Stimulated activated CD4-positive, alpha-beta T cell treated with anti-CD3 and anti-CD28 coated beads, Interleukin-1b, Interleukin-23, amount 100 ng/mL, for 4 hours (primary cell): ENCODE measurements at regions not wholly inside any gene's neighbourhood (a gene's known extent, or its start where the extent isn't known, plus 50 kb on each side); places are given as distances from the start of the nearest gene placed in this dataset.
A peak's percentile ranks its signal among the peaks of the same experiment; 100 is the strongest.

Source experiments
- DNase-seq, 2 donors: peaks; one replicate each; pipeline ENCODE4 v3.0.0-alpha.2; 2020; ENCODE audit warnings: low read depth in 2 of 2

GRCh38 chr1:48164571-48164970 is 57.9 kb upstream of the SLC5A9 start:
- DNase-seq: no peak

DNA sequence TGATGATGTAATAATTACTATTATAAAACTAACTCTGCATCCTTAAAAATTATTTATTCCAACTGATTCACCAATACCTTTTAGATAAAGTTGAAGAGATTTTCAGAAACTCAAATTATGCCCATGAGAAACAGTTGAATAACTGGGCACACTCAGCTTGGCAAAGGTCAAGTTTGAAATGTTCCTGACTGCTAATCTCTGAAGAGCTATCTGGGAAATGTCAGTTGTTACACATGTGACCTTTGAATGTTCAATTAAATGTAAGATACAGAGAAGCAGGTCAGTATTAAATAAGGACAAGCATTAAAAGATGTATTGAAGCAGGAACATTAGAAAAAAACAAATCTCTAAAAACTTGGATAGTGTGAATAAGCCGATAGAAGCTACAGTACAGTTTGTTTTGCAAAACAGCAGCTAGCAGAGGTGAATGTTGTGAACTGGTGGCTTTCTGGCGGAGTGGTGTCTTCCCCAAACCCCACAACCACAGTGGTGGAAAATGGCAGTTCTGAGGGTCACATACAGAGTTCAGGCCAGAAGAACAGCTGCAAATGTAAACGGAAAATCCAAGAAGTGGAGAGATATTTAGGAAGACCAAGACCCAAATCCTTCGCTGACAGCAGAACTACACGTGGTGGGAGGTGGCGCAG is 61.9 kb upstream of the SLC5A9 start:
- no peak for DNase-seq

DNA sequence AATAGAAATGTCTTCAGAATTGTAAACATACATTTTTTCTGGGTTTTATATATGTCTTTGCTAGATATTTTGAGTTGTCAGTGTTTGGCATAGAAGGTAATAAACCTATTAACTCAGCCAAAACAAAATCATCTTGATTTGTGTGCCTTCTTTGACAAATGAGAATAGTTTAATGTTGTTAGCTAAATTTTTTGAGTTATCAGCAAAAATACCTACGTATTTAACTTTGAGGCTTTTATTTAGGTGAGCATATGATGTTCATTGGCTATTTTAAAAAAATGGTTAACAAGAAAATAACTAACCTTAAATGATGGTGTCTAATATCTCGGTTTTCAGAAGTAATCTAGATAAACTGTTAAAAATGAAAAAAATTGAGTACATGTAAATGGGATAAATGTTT is 83.2 kb upstream of the SLC5A9 start:
- no peak for DNase-seq

GRCh38 chr1:48127735-48128685 is 94.5 kb upstream of the SLC5A9 start:
- DNase-seq: no peak

- no peak for DNase-seq
Measured at GRCh38 chr1:48123647-48124046, 98.9 kb upstream of the SLC5A9 start.

DNA sequence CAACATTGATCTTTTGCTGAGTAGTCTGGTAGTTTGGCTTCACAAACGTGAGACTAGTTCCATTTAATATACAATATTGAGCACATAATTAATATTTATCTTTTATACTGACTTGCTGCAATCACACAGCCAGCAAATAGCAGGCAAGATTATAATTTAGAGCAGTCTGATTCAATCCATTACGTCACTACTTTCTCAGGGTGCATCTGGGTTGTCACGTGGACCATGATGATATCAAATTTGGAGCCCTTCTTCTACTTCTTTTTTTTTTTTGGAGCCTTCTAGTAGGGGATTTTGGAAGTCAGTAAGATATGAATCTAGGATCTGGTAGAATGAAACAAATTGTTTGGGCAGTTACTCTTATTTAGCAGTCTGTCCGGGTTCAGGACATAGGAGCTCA is 100.6 kb upstream of the SLC5A9 start:
- no peak for DNase-seq

DNA sequence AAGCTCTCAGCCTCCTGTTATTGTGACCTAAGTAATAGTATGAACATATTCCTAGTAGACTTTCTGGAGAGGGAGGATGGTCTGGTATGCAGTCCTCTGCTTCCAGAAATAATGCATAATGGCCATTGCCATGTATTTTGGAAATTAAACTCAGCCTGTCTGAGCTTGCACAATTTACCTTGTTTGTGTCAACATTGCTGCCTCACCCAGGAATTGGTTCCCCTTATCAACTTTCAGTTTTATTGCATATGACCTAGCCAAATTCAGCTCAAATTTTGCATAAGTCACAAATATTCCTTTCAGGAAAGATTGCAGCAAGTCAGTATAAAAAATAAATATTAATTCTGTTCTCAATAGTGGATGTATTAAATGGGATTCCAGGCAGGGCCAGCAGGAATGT is 101.9 kb upstream of the SLC5A9 start:
- no peak for DNase-seq

- DNase-seq: no peak
Measured at GRCh38 chr1:48115835-48116234, 106.7 kb upstream of the SLC5A9 start.

DNA sequence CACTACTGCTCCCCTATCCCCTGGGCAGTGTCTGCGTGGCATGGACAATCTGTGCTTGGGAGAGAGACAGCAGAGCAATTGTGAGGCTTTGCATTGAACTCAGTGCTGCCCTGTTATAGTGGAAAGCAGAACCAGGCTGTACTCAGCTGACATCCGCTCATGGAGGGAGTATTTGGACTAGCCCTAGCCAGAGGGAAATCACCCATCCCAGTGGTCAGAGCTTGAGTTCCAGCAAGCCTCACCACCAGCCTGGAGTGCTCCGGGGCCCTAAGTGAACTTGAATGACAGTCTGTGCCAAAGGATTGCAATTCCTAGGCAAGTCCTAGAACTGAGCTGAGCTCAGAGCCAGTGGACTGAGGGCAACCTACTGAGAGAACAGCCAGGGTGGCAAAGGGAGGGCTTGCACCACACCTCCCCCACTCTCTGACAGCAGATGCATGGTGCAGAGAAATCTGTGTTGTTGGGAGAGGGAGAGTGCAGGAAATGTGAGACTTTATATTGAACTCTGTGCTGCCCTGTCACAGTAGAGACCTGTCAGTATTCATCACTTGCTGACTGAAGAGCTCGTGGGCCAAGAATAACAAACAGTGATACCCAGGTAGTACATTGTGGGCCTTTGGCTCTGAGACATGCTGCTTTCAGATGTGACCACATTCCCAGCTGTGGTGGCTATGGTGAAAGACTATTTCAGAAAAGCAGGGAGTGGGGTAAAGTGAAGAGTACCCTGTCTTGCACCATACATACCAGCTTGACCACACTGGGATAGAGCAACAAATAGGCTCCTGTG is 107.7 kb upstream of the SLC5A9 start:
- no peak for DNase-seq

GRCh38 chr1:48109390-48110013 is 112.3 kb upstream of the TRABD2B start:
- no peak for DNase-seq

DNA sequence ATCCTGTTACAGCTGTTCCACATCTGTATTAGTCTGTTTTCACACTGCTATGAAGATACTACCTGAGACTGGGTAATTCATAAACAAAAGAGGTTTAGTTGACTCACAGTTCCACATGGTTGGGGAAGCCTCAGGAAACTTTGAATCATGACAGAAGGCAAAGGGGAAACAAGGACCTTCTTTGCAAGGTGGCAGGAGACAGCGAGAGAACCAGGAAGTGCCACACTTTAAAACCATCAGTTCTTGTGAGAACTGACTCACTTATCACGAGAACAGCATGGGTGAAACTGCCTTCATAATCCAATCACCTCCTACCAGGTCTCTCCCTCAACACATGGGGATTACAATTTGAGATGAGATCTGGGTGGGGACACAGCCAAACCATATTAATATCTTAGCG is 110.3 kb upstream of the TRABD2B start:
- DNase-seq: no peak

DNA sequence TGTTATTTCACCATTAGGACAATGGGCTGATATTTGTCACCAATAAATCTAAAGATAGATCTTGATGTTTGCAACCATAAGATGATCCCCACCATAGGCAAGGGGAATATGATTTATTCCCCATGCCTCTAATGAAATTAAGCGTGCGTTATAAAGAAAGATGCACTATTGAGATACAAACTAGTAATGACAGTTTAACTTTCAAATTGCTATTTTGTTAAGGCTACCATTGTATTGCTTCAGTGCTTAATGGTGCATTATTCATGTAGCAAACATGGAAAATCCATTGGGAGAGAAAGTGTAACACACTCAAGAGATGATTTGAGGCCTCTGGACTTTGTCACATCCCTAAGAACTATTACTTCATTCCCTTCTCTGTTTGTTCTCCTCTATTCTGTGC is 108.9 kb upstream of the TRABD2B start:
- no peak for DNase-seq

GRCh38 chr1:48105165-48105564 is 108.0 kb upstream of the TRABD2B start:
- no peak for DNase-seq

- DNase-seq: no peak
Measured at GRCh38 chr1:48103495-48103894, 106.3 kb upstream of the TRABD2B start.

- DNase-seq: no peak
Measured at GRCh38 chr1:48102766-48103165, 105.6 kb upstream of the TRABD2B start.

DNA sequence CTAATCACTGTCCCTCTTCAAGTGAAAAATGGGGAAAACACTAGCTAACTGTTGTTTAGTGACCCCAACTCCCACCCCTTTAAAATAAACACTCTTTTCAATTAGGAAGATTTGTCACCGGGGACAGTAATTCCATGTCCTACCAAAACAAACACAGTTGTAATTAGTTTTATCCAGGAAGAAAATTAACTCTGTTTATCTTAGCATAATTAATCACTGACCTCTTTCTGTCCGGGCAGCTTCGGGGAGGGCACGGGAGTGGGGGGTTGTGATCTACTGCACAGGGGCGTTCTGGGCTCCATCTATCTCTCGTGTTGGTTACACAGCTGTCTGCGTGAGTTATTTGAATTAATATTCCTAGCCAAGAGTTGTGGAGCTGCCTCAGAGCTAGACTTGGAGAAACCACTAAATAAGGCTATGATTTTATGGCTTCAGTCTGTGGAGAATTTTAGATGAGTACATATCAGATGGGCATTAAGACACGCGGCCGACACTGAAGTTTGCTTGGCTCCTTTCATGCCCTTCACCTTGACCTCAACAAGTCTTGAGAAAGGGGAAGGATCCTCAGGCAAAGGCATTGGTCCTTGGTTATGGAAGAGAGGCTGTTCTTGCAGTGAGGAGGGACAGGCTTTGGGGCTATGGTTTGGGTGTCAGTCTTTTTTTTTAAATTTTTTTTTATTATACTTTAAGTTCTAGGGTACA is 102.0 kb upstream of the TRABD2B start:
- DNase-seq: no peak

DNA sequence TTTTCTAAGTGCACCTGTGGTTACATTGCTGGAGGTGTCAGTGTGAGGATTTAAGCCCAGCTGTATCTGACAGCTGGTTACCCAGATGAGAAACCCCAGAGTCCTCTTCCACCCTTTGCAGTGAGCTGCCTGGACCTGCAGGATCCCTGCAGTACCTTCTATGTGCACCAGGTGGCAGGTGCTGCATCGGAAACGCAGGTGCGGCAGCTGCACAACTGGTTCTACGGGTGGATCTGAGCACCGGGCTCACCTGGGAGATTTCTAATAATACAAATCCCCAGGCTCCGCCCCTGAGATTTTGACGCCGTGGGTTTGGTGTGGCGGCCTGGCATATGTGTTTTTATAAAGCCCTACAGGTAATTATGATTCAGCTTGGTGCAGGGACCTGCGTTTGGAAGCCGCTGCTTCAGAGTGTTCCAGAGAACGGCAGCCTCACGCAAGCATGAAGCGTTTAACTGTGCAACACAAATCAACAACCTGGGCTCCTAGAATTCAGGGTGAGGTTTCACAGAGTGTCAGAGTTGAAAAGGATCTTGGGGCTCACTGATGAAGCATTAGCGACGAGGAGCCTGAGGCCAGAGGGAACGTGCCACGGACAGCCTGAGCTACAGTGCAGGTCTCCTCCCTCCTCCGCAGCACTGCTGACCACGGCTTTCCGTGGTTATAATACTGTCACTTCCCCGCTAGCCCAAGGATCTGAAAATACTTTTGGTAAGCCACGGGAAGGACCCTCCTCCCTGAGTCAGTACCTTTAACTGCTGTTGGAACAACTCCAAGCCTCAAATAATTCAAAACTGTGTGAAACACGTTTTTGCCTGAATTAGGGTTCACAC is 96.7 kb upstream of the TRABD2B start:
- peak; percentile 60 to 61 for DNase-seq

GRCh38 chr1:48093147-48093546 is 96.0 kb upstream of the TRABD2B start:
- no peak for DNase-seq

- DNase-seq: no peak
Measured at GRCh38 chr1:48092401-48092800, 95.2 kb upstream of the TRABD2B start.

DNA sequence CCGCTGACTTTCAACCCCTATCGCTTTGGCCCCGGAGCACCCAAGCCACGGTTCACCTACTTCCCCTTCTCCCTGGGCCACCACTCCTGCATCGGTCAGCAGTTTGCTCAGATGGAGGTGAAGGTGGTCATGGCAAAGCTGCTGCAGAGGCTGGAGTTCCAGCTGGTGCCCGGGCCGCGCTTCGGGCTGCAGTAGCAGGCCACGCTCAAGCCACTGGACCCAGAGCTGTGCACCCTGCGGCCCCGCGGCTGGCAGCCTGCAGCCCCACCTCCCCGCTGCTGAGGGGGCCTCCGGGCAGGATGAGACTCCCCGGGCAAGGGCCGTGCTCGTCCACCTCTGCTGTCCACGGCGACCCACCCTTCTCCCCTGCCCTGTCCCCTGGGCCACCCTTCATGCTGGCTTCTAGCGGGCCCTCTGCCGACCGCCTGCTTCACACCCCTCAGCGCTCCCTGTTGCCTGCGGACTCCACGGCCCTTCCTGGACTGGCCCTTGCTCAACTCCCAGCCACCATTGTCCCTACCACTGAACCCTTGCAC is 92.2 kb upstream of the TRABD2B start:
- no peak for DNase-seq
